ENCODE measurements at regions not wholly inside any gene's neighbourhood (a gene's known extent, or its start where the extent isn't known, plus 50 kb on each side); places are given as distances from the start of the nearest gene placed in this dataset.

DNA sequence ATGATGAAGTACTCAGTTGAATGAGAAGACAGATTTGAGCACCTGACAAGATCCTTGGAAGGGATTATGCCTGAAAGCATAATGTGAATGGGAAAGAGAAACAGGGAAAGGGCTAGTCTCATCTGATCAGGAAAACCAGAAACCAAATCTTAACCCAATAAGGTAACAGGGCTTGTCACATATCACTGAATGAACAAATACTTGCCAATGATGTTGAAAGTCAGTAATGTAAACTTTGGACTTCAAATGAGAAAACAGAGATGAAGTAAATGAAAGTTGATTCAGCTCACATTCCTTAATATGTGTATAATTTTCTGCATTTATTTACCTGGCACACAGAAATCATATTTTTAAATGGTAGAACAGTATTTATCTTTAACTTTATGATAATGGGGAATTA is 480.0 kb downstream of the KCTD12 start:
- peaks cover 4% of the 10 kb centered on the region; the same call in 1 of the 2 replicates for H3K9me3 Mint-ChIP-seq
- no peaks in the 10 kb centered on the region for H3K36me3 Mint-ChIP-seq (ENCODE audit: low read depth)
- H3K27me3 Mint-ChIP-seq (ENCODE audit: insufficient read depth), result no peaks in the 10 kb centered on the region
- DNase-seq, result no peak
- H3K4me1 Mint-ChIP-seq (ENCODE audit: low read depth), result no peaks in the 10 kb centered on the region
- TF ChIP-seq, protein P1, sequence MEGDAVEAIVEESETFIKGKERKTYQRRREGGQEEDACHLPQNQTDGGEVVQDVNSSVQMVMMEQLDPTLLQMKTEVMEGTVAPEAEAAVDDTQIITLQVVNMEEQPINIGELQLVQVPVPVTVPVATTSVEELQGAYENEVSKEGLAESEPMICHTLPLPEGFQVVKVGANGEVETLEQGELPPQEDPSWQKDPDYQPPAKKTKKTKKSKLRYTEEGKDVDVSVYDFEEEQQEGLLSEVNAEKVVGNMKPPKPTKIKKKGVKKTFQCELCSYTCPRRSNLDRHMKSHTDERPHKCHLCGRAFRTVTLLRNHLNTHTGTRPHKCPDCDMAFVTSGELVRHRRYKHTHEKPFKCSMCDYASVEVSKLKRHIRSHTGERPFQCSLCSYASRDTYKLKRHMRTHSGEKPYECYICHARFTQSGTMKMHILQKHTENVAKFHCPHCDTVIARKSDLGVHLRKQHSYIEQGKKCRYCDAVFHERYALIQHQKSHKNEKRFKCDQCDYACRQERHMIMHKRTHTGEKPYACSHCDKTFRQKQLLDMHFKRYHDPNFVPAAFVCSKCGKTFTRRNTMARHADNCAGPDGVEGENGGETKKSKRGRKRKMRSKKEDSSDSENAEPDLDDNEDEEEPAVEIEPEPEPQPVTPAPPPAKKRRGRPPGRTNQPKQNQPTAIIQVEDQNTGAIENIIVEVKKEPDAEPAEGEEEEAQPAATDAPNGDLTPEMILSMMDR (IDR thresholded peaks at IDR 0.05), result no peak
- H3K27ac Mint-ChIP-seq, result no peak overlapping the region
- no peak overlapping the region for H3K4me3 Mint-ChIP-seq

DNA sequence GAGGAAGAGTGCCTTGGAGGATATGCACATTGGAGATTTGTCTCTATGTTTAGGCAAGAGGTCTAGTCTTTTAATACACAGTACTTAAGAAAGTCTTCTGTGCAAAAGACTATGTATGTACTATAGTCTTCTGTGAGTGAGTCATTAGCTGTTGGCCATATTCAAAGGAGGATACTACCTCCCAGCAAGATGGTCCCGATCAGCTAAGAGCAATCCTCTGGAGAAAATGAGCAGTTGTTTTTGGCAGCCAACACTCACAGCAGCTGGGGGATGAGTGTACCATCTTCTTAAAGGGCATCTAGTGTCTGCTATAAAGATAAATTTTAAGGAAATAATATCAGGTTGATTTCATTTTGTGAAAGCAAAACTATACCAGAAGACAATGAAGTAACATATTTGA is 487.8 kb downstream of the KCTD12 start:
- Mint-ChIP-seq H3K36me3 (ENCODE audit: low read depth) (no peaks in the 10 kb centered on the region), H3K27ac (no peak overlapping the region), H3K4me3 (no peak overlapping the region), H3K4me1 (ENCODE audit: low read depth) (no peaks in the 10 kb centered on the region), H3K9me3 (no peaks in the 10 kb centered on the region; the same call in 1 of the 2 replicates), H3K27me3 (ENCODE audit: insufficient read depth) (no peaks in the 10 kb centered on the region)
- DNase-seq, result no peak
- TF ChIP-seq, protein P1 (IDR thresholded peaks at IDR 0.05), result no peak

DNA sequence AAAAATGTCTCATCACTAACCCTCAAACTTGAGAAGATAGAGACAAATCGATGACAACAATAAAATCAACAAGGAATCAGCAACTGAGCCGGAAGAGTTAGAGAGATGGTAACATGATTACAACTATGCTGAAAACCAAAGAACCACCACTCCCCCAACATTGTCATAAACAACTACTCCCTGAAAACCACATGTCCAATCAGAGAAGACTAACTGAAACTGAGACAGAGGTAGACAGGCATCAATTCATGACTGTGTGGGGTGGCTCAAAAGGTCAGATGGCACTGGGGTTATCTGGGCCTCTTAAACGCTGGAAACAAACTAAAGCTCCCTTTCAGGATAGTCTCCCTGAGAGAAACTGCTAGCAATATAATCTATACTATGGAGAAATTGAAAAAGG is 488.8 kb downstream of the KCTD12 start:
- Mint-ChIP-seq H3K27ac (no peak overlapping the region), H3K4me3 (no peak overlapping the region), H3K36me3 (ENCODE audit: low read depth) (no peaks in the 10 kb centered on the region), H3K4me1 (ENCODE audit: low read depth) (no peaks in the 10 kb centered on the region), H3K9me3 (no peaks in the 10 kb centered on the region; the same call in 1 of the 2 replicates), H3K27me3 (ENCODE audit: insufficient read depth) (no peaks in the 10 kb centered on the region)
- no peak for DNase-seq
- TF ChIP-seq, protein P1 (IDR thresholded peaks at IDR 0.05), result no peak

DNA sequence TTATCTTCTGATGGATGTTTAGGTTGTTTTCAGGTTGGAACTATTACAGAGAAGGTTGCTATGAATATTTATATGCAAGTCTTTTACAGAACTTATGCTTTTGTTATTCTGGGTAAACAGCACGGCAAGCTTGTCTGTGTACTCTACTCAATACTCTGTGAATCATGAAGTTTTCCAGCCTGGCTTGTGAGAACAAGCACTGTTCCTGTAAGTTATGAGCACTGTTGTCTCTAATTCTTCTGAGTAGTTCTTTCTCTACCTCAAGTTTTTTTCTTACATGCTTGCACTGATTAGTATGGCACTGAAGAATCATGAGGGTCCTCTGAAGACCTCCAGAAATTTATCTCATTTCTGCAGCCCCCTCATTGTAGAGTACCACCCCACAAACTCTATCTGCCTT is 496.9 kb downstream of the KCTD12 start:
- no peaks in the 10 kb centered on the region for H3K36me3 Mint-ChIP-seq (ENCODE audit: low read depth)
- TF ChIP-seq, protein P1 (IDR thresholded peaks at IDR 0.05), result no peak
- H3K4me1 Mint-ChIP-seq (ENCODE audit: low read depth), result peaks cover 2% of the 10 kb centered on the region
- peaks cover 2% of the 10 kb centered on the region; the same call in 1 of the 2 replicates for H3K27me3 Mint-ChIP-seq (ENCODE audit: insufficient read depth)
- H3K4me3 Mint-ChIP-seq, result no peak overlapping the region
- no peak overlapping the region for H3K27ac Mint-ChIP-seq
- DNase-seq, result no peak
- peaks cover 4% of the 10 kb centered on the region for H3K9me3 Mint-ChIP-seq

DNA sequence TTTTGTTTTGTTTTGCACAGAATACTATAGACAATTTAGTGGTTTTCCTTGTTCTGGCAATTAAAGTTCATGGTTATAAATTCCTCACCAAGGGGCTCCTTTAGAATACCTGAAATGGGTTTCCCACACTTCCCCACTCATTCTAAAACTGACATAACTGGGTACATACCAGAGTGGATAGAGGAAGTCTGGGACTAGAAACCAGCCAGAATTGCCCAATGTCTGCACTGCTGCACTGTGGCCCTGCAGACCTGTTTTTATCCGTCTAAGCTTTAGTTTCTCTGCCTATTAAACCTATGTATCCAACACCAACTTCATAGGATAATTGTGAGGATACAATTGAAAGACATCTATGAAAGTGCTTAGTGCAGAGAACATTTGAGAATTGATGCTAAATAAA is 498.6 kb downstream of the KCTD12 start:
- DNase-seq, result no peak
- TF ChIP-seq, protein P1 (IDR thresholded peaks at IDR 0.05), result no peak
- Mint-ChIP-seq H3K27me3 (ENCODE audit: insufficient read depth) (peaks cover 2% of the 10 kb centered on the region; the same call in 1 of the 2 replicates), H3K9me3 (peaks cover 4% of the 10 kb centered on the region), H3K4me3 (no peak overlapping the region), H3K36me3 (ENCODE audit: low read depth) (no peaks in the 10 kb centered on the region), H3K4me1 (ENCODE audit: low read depth) (peaks cover 16% of the 10 kb centered on the region), H3K27ac (no peak overlapping the region)

DNA sequence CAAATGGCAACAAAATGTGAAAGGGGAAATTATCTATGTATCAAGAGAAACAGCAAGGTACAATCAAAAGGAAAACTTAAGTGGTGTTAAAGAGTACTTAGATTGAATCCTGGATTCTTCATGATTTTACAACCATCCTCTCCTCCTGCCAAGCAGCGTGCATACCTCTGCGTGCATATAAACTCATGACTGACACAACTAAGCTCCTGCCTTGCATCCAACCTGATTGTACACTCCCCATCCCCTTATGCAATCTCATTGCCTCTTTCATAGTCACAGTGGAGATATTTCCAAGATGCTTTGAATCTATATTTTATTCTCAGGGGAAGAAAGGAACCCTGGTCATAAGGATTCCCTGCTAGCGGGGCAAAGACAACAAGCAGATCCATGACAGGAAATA is 499.9 kb downstream of the KCTD12 start:
- H3K4me3 Mint-ChIP-seq, result no peak overlapping the region
- no peak for DNase-seq

More for the DNA sequence above, 499.9 kb downstream of the KCTD12 start:
- no peaks in the 10 kb centered on the region for H3K36me3 Mint-ChIP-seq (ENCODE audit: low read depth)
- peaks cover 1% of the 10 kb centered on the region; the same call in 1 of the 2 replicates for H3K27me3 Mint-ChIP-seq (ENCODE audit: insufficient read depth)
- no peak overlapping the region for H3K27ac Mint-ChIP-seq
- H3K4me1 Mint-ChIP-seq (ENCODE audit: low read depth), result peaks cover 16% of the 10 kb centered on the region
- TF ChIP-seq, protein P1 (IDR thresholded peaks at IDR 0.05), result no peak
- no peaks in the 10 kb centered on the region; the same call in 1 of the 2 replicates for H3K9me3 Mint-ChIP-seq
